IPS-15b (cell line): ENCODE measurements at regions not wholly inside any gene's neighbourhood (a gene's known extent, or its start where the extent isn't known, plus 50 kb on each side); places are given as distances from the start of the nearest gene placed in this dataset.

Experiments
- H3K27me3 ChIP-seq: one replicate; pipeline ENCODE4 v1.6.1; 2013; ENCODE audit warnings: low read length; ENCODE audit not compliant: control insufficient read depth, insufficient read depth
- H3K36me3 ChIP-seq: one replicate; pipeline ENCODE4 v1.6.1; 2013; ENCODE audit warnings: low read length; ENCODE audit not compliant: control insufficient read depth, insufficient read depth
- H3K4me1 ChIP-seq: one replicate; pipeline ENCODE4 v1.6.1; 2013; ENCODE audit warnings: mild to moderate bottlenecking, low read length; ENCODE audit not compliant: control insufficient read depth, insufficient read depth
- H3K4me3 ChIP-seq: one replicate; pipeline ENCODE4 v1.5.1; 2013; ENCODE audit warnings: low read depth, low read length
- H3K9ac ChIP-seq: one replicate; pipeline ENCODE4 v1.6.1; 2013; ENCODE audit warnings: low read depth, mild to moderate bottlenecking, low read length
- H3K9me3 ChIP-seq: one replicate; pipeline ENCODE4 v1.6.1; 2013; ENCODE audit warnings: mild to moderate bottlenecking, low read length; ENCODE audit not compliant: control insufficient read depth, insufficient read depth

DNA sequence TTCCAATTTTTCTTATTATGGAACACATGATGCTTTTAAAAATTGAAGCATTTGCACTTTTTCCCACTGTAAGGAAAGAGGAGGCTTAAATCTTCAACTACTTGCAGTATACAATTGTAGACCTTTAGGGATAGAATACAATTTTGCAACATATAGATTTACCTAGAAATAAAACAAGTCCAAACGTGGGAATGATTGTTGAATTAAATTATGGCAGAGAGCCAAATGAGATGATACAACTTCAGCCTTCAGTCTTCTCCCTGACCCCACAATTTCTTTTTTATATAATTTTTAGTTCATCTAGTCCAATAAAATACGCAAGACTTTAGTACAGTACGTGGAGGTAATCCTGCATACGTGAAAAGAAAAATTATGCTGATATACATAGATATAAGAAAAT, 666.5 kb downstream of the SLC16A7 start:
- no peak overlapping the region for H3K9ac ChIP-seq
- H3K27me3 ChIP-seq, result no peaks in the 10 kb centered on the region
- no peaks in the 10 kb centered on the region for H3K36me3 ChIP-seq
- H3K9me3 ChIP-seq, result no peaks in the 10 kb centered on the region
- H3K4me3 ChIP-seq, result no peak overlapping the region
- no peaks in the 10 kb centered on the region for H3K4me1 ChIP-seq

DNA sequence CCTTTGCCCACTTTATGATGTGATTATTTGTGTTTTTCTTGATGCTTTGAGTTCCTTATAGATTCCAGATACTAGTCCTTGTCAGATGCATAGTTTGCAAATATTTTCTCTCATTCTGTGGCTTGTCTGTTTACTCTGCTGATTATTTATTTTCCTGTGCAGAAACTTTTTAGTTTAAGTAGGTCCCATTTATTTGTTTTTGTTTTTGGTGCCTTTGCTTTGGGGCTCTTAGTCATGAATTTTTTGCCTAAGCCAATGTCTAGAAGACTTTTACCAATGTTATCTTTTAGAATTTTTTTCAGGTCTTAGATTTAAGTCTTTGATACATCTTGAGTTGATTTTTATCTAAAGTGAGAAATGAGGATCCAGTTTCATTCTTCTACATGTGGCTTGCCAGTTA, 667.3 kb downstream of the SLC16A7 start:
- Histone ChIP-seq H3K4me3 (no peak overlapping the region), H3K9me3 (no peaks in the 10 kb centered on the region), H3K27me3 (no peaks in the 10 kb centered on the region), H3K9ac (no peak overlapping the region), H3K36me3 (no peaks in the 10 kb centered on the region), H3K4me1 (no peaks in the 10 kb centered on the region)

- H3K9me3 ChIP-seq, result no peaks in the 10 kb centered on the region
- no peak overlapping the region for H3K9ac ChIP-seq
- no peaks in the 10 kb centered on the region for H3K36me3 ChIP-seq
- H3K27me3 ChIP-seq, result no peaks in the 10 kb centered on the region
- no peaks in the 10 kb centered on the region for H3K4me1 ChIP-seq
- no peak overlapping the region for H3K4me3 ChIP-seq
These were observed 668.1 kb downstream of the SLC16A7 start for GRCh38 chr12:60263836-60264493.

DNA sequence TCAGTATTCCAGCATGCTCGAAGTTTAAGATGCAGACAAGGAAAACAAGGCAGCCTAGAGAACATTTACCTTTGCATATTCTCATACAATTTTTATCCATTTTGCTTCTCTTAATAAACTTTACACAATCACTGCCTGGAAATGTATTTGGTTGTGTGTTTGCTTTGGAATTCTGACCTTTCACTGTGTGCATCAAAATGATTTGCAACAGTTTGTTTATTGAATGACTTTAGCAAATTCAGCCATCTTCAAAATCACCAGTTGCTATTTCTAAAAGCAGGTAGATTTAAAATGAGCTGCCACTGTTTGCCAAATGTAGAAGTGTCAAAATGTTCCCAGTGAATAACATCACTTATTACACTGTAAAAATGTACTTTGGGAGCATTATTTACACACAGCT, 669.9 kb downstream of the SLC16A7 start:
- no peaks in the 10 kb centered on the region for H3K4me1 ChIP-seq
- H3K9ac ChIP-seq, result no peak overlapping the region
- no peaks in the 10 kb centered on the region for H3K9me3 ChIP-seq
- no peaks in the 10 kb centered on the region for H3K27me3 ChIP-seq
- H3K36me3 ChIP-seq, result no peaks in the 10 kb centered on the region
- no peak overlapping the region for H3K4me3 ChIP-seq

DNA sequence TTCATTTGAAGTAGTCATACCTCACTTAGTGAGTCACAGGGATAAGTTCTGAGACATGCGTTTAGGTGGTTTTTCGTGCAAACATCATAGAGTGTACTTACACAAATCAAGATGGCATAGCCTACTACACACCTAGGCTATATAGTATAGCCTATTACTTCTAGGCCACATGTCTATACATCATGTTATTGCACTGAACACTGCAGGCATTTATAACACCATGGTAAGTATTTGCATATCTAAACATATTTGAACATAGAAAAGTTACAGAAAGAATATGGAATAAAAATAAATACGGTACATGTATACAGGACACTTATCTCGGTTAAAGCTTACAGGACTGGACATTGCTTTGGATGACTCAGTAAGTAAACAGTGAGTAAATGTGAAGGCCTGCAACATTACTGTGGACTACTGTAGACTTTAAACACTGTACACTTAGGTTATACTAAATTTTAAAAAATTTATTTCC, 670.6 kb downstream of the SLC16A7 start:
- H3K4me1 ChIP-seq, result no peaks in the 10 kb centered on the region
- no peak overlapping the region for H3K9ac ChIP-seq
- no peaks in the 10 kb centered on the region for H3K36me3 ChIP-seq
- H3K4me3 ChIP-seq, result no peak overlapping the region
- H3K9me3 ChIP-seq, result no peaks in the 10 kb centered on the region
- H3K27me3 ChIP-seq, result no peaks in the 10 kb centered on the region

DNA sequence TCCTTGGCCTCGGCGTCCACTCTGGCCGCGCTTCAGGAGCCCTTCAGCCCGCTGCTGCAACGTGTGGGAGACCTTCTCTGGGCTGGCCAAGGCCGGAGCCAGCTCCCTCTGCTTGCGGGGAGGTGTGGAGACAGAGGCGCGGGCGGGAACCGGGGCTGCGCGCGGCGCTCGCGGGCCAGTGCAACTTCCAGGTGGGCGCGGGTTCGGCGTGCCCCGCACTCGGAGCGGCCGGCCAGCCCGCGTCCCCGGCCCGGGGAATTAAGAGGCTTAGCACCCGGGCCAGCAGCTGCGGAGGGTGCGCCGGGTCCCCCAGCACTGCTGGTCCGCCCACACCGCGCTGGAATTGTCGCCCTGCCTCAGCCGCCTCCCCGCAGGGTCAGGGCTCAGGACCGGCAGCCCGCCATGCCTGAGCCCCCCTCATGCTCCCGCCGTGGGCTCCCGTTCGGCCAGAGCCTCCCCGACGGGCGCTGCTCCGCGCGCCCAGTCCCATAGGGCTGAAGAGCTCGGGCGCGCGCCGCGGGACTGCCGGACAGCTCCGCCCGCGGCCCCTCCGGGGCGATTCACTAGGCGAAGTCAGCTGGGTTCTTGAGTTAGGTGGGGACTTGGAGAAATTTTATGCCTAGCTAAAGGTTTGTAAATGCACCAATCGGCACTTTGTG, 673.9 kb downstream of the SLC16A7 start:
- Histone ChIP-seq H3K27me3 (no peaks in the 10 kb centered on the region), H3K4me3 (no peak overlapping the region), H3K4me1 (no peaks in the 10 kb centered on the region), H3K9me3 (no peaks in the 10 kb centered on the region), H3K9ac (no peak overlapping the region), H3K36me3 (no peaks in the 10 kb centered on the region)

- Histone ChIP-seq H3K4me1 (no peaks in the 10 kb centered on the region), H3K9ac (no peak overlapping the region), H3K36me3 (no peaks in the 10 kb centered on the region), H3K4me3 (no peak overlapping the region), H3K9me3 (no peaks in the 10 kb centered on the region), H3K27me3 (no peaks in the 10 kb centered on the region)
These were observed 676.0 kb downstream of the SLC16A7 start for GRCh38 chr12:60271816-60272215.

GRCh38 chr12:60278209-60278608, 682.4 kb downstream of the SLC16A7 start:
- Histone ChIP-seq H3K36me3 (peaks cover 2% of the 10 kb centered on the region), H3K27me3 (no peaks in the 10 kb centered on the region), H3K4me1 (no peaks in the 10 kb centered on the region), H3K9ac (no peak overlapping the region), H3K9me3 (no peaks in the 10 kb centered on the region), H3K4me3 (no peak overlapping the region)

DNA sequence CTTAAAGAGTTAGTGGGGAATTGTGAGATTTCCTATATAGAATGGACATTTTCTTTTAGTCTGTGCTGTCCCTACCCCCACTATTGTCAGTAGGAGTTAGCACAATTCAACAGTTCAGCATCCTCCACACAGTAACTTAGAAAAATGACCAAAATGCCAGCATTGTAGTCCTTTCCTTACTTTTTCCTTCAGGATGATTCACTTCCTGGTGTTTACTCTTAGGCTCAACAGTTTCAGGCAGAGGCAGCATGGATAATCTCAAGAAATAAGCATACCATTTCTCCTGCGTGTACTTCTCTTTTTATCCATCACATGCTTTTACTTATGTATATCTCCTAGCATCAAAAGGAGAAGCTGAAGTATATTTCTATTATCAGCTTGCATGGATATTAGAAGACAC, 683.4 kb downstream of the SLC16A7 start:
- Histone ChIP-seq H3K4me3 (no peak overlapping the region), H3K27me3 (no peaks in the 10 kb centered on the region), H3K36me3 (peaks cover 2% of the 10 kb centered on the region), H3K9ac (no peak overlapping the region), H3K9me3 (no peaks in the 10 kb centered on the region), H3K4me1 (no peaks in the 10 kb centered on the region)

- no peaks in the 10 kb centered on the region for H3K27me3 ChIP-seq
These were observed 685.7 kb downstream of the SLC16A7 start for GRCh38 chr12:60281522-60281921.

GRCh38 chr12:60290532-60290931, 694.7 kb downstream of the SLC16A7 start:
- no peaks in the 10 kb centered on the region for H3K4me1 ChIP-seq
- H3K9ac ChIP-seq, result no peak overlapping the region
- H3K4me3 ChIP-seq, result no peak overlapping the region
- H3K27me3 ChIP-seq, result no peaks in the 10 kb centered on the region
- H3K9me3 ChIP-seq, result no peaks in the 10 kb centered on the region
- no peaks in the 10 kb centered on the region for H3K36me3 ChIP-seq

More at GRCh38 chr12:60281522-60281921, 685.7 kb downstream of the SLC16A7 start:
- H3K36me3 ChIP-seq, result peaks cover 2% of the 10 kb centered on the region
- H3K4me3 ChIP-seq, result no peak overlapping the region
- H3K9me3 ChIP-seq, result no peaks in the 10 kb centered on the region
- H3K4me1 ChIP-seq, result no peaks in the 10 kb centered on the region
- H3K9ac ChIP-seq, result no peak overlapping the region

GRCh38 chr12:60308366-60308991, 712.6 kb downstream of the SLC16A7 start:
- Histone ChIP-seq H3K4me1 (no peaks in the 10 kb centered on the region), H3K27me3 (no peaks in the 10 kb centered on the region), H3K4me3 (no peak overlapping the region), H3K9ac (no peak overlapping the region), H3K9me3 (no peaks in the 10 kb centered on the region), H3K36me3 (no peaks in the 10 kb centered on the region)
